SK-N-MC (cell line): ENCODE measurements at regions not wholly inside any gene's neighbourhood (a gene's known extent, or its start where the extent isn't known, plus 50 kb on each side); places are given as distances from the start of the nearest gene placed in this dataset.

Experiments used
- EZH2 ChIP-seq: fragments of 200-600 bp; sonication (generic); IDR thresholded peaks from one replicate; pipeline ENCODE4 v1.6.1; 2017; ENCODE audit warnings: antibody characterized with exemption
- POLR2AphosphoS5 ChIP-seq: IDR thresholded peaks from 2 replicates; pipeline ENCODE4 v1.6.1; 2012; ENCODE audit warnings: mild to moderate bottlenecking, low read depth, low read length, borderline replicate concordance

GRCh38 chr15:94857466-94857865, 626.1 kb downstream of the MCTP2 start:
- no peak for TF ChIP-seq EZH2
- TF ChIP-seq POLR2AphosphoS5, result no peak
